ENCODE measurements at regions not wholly inside any gene's neighbourhood (a gene's known extent, or its start where the extent isn't known, plus 50 kb on each side); places are given as distances from the start of the nearest gene placed in this dataset.

DNA sequence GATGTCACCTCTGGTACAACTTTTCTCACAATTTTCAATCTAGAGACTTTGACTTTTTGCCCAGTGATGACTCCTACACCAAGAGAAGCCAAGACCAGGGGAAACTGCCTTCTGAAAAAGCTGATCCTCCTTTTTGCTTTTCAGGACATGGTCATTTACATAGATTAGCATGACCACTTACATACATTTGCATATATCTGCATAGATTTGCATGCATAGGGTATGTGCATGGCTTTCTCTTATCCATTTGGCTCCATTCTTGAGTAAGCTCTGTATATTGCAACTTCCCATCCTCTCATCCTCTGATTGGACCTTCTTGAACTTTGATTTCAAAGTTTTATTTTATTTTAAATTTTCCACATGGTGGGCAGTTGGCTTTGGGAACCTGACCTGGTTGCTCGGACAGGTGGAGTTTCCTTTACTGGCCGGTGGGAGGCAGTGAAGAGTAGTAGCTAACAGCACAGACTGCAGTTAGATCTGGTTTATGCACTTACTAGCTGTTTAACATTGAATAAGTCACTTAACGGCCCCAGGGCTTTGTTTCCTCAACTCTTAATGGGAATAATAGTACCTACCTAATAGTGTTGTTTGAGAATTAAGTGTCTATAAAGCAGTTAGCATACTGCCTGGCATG lies 92.9 kb downstream of the GPR139 start:
- no peak for TF ChIP-seq FOXM1 (IDR thresholded peaks at IDR 0.05; ENCODE audit: borderline replicate concordance, low read depth)
- no peak for TF ChIP-seq EGR1 (IDR thresholded peaks at IDR 0.05)
- no peak for TF ChIP-seq YY1 (IDR thresholded peaks at IDR 0.05; ENCODE audit: low read depth)
- no peak for TF ChIP-seq ZBTB7A (IDR thresholded peaks at IDR 0.05; ENCODE audit: low read depth)
- TF ChIP-seq, protein P1, sequence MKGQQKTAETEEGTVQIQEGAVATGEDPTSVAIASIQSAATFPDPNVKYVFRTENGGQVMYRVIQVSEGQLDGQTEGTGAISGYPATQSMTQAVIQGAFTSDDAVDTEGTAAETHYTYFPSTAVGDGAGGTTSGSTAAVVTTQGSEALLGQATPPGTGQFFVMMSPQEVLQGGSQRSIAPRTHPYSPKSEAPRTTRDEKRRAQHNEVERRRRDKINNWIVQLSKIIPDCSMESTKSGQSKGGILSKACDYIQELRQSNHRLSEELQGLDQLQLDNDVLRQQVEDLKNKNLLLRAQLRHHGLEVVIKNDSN (IDR thresholded peaks at IDR 0.05): no peak
- TF ChIP-seq RAD21 (IDR thresholded peaks at IDR 0.05; ENCODE audit: low read depth): peak; percentile 43; the same call in 1 of the 2 replicates
- TF ChIP-seq CREB1 (IDR thresholded peaks at IDR 0.05; ENCODE audit: low read depth): no peak
- no peak for TF ChIP-seq TAF1 (IDR thresholded peaks at IDR 0.05; ENCODE audit: low read depth)

DNA sequence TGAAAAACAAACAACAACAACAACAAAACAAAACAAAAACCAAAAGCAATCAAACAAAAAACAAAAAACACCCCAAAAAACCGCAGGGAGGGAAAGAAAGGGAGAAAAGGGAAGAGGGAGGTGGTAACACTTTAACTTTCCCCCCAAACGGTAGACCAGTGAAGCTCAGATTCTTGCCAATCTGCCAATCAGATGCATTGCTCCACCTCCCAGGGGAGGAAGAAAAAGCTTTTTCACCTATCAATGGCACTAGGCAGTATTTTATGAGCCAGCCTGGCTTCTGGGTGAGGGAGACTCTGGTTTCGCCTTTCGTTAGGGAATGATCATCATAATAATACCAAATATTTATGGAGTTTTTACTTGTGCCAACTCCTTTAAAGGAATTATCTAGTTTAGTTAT lies 94.1 kb downstream of the GPR139 start:
- TF ChIP-seq RAD21 (IDR thresholded peaks at IDR 0.05; ENCODE audit: low read depth) (no peak), TEAD4 (IDR thresholded peaks at IDR 0.05) (no peak), YY1 (IDR thresholded peaks at IDR 0.05; ENCODE audit: low read depth) (no peak)
- TF ChIP-seq, protein P2, sequence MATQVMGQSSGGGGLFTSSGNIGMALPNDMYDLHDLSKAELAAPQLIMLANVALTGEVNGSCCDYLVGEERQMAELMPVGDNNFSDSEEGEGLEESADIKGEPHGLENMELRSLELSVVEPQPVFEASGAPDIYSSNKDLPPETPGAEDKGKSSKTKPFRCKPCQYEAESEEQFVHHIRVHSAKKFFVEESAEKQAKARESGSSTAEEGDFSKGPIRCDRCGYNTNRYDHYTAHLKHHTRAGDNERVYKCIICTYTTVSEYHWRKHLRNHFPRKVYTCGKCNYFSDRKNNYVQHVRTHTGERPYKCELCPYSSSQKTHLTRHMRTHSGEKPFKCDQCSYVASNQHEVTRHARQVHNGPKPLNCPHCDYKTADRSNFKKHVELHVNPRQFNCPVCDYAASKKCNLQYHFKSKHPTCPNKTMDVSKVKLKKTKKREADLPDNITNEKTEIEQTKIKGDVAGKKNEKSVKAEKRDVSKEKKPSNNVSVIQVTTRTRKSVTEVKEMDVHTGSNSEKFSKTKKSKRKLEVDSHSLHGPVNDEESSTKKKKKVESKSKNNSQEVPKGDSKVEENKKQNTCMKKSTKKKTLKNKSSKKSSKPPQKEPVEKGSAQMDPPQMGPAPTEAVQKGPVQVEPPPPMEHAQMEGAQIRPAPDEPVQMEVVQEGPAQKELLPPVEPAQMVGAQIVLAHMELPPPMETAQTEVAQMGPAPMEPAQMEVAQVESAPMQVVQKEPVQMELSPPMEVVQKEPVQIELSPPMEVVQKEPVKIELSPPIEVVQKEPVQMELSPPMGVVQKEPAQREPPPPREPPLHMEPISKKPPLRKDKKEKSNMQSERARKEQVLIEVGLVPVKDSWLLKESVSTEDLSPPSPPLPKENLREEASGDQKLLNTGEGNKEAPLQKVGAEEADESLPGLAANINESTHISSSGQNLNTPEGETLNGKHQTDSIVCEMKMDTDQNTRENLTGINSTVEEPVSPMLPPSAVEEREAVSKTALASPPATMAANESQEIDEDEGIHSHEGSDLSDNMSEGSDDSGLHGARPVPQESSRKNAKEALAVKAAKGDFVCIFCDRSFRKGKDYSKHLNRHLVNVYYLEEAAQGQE (IDR thresholded peaks at IDR 0.05; ENCODE audit: low read depth): no peak
- TF ChIP-seq, protein P3, sequence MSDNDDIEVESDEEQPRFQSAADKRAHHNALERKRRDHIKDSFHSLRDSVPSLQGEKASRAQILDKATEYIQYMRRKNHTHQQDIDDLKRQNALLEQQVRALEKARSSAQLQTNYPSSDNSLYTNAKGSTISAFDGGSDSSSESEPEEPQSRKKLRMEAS (IDR thresholded peaks at IDR 0.05): no peak

DNA sequence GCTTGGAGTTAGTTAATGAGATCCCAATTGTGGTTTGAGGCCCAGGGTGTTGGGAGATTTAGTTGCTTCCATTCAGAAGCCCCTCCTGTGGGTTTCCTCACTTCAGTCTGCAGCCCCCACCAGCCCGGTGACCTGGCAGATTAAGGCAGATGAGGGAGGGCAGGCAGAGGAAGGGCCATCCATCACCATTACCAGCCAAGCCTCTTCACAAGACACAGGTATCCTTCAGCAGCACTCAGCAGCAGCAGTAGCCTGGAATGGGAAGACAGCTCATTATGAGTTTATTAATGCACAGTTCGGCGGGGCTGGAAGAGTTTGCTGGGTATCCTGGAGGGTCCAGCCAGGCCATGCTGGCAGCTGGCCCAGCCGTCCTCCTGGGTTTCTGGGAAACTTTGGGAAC lies 90.0 kb upstream of the GPRC5B start:
- no peak for TF ChIP-seq EP300 (IDR thresholded peaks at IDR 0.05; ENCODE audit: borderline replicate concordance)
- TF ChIP-seq, protein P1 (IDR thresholded peaks at IDR 0.05): no peak

DNA sequence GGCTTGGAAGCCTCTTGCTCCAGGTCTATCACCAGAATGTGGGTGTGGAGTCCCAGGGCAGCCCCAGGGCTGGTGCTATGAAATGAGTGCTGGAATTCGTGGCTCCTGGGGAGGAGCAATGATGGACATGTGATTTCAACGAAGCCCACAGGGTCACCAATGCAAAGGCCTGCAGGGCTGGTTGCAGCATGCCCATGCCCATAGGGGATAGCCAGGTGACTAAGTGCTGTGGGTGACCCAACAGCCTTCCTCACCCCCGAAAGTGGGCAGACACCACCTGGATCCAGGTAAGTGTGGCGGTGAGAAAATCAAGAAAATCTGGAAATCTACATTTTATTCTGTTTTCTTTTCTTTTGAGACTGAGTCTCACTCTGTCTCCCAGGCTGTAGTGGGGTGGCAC lies 87.5 kb upstream of the GPRC5B start:
- no peak for TF ChIP-seq FOXM1 (IDR thresholded peaks at IDR 0.05; ENCODE audit: borderline replicate concordance, low read depth)

DNA sequence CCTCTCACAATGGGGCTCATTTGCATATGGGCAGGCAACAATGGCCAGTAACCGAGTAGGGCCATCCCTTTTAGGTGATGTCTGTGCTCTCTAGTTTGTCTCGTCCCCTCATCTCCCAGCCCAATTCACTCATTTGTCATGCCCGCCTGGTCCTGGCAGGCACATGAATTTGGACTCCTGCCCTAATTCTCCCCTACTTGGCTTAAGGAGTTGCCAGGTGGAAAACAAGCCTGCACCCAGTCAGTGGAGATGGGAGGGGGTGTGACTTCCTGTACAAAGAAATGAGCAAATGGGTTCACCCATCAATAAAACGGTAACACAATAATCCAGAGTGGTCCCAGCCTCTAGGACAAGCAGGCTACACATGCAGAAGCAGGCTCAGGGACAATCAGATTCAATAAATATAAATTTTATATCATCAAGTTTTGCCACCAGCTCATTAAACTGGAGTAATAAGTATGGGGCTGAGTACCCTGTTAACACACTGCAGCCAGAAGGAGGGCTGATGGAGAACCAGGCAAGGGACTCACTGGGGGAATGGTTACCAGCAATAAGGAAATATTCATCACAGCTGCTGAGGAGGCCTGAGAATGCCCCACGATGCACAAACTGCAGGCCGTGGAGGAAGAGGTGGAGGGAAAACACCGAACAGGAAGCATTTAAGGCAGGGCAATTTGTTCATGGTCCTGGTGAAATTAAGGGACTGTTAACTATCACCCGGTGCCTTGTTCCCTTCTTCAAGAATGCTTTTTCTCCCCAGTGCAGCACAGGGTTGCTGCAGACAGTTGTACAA lies 84.4 kb upstream of the GPRC5B start:
- TF ChIP-seq NFIC (IDR thresholded peaks at IDR 0.05): no peak
- no peak for TF ChIP-seq EP300 (IDR thresholded peaks at IDR 0.05; ENCODE audit: borderline replicate concordance)

DNA sequence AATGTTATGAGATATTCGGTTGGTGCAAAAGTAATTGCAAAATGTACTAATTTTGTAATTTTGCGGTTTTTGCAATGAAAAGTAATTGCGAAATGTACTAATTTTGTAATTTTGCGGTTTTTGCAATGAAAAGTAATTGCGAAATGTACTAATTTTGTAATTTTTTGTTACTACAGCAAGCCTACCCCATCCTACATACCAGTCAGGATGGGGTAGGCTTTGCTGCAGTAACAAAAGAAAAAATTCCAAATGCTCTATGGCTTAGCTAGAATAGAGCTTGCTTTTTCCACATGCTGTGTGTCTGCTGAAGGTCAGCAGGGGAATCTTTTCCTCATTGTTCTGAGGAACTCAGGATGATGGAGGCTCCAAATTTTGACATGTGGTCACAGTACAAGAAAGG lies 83.3 kb upstream of the GPRC5B start:
- TF ChIP-seq, protein P3 (IDR thresholded peaks at IDR 0.05): no peak
- no peak for TF ChIP-seq ZBTB7A (IDR thresholded peaks at IDR 0.05; ENCODE audit: low read depth)
- TF ChIP-seq TCF12 (IDR thresholded peaks at IDR 0.05; ENCODE audit: low read depth): no peak
- no peak for TF ChIP-seq EP300 (IDR thresholded peaks at IDR 0.05; ENCODE audit: borderline replicate concordance)
- TF ChIP-seq, protein P2 (IDR thresholded peaks at IDR 0.05; ENCODE audit: low read depth): no peak
- no peak for TF ChIP-seq TAF1 (IDR thresholded peaks at IDR 0.05; ENCODE audit: low read depth)
- no peak for TF ChIP-seq YY1 (IDR thresholded peaks at IDR 0.05; ENCODE audit: low read depth)
- TF ChIP-seq CREB1 (IDR thresholded peaks at IDR 0.05; ENCODE audit: low read depth): no peak
- TF ChIP-seq RAD21 (IDR thresholded peaks at IDR 0.05; ENCODE audit: low read depth): no peak
- TF ChIP-seq, protein P1 (IDR thresholded peaks at IDR 0.05): no peak
- no peak for TF ChIP-seq FOXM1 (IDR thresholded peaks at IDR 0.05; ENCODE audit: borderline replicate concordance, low read depth)
- TF ChIP-seq EGR1 (IDR thresholded peaks at IDR 0.05): no peak
- no peak for TF ChIP-seq TEAD4 (IDR thresholded peaks at IDR 0.05)
- TF ChIP-seq CEBPB (IDR thresholded peaks at IDR 0.05): no peak
- TF ChIP-seq NFIC (IDR thresholded peaks at IDR 0.05): no peak
